COLO668 (cell line): ENCODE measurements at regions not wholly inside any gene's neighbourhood (a gene's known extent, or its start where the extent isn't known, plus 50 kb on each side); places are given as distances from the start of the nearest gene placed in this dataset.
"Not testable (repeated sequence)": the region's sequence is repeated elsewhere in the genome, so short reads cannot be mapped to it uniquely, and the experiment has no call there.

Source experiments
- DNase-seq: peaks from one replicate; lab custom pipeline; 2025; ENCODE audit not compliant: unreplicated experiment; lab: John Stamatoyannopoulos, UW

DNA sequence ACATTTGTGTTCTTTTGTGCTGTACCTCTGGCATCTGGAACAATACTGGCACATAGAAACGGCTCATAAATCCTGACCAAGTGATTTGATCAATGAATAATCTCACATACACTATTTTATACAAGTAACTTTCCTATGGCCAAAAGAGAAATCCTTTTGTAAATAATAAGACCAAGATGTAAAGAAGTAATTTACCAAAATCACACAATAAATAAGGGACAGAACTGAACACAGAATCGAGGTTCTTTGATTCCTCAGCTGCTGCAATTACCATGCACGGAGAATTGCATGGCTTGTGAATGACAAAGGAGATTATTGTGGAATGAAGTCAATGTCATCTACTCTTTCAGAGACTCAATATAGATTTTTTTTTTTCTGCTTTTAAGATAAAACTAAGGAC lies 576.8 kb upstream of the SMIM31 start:
- DNase-seq = no peak

DNA sequence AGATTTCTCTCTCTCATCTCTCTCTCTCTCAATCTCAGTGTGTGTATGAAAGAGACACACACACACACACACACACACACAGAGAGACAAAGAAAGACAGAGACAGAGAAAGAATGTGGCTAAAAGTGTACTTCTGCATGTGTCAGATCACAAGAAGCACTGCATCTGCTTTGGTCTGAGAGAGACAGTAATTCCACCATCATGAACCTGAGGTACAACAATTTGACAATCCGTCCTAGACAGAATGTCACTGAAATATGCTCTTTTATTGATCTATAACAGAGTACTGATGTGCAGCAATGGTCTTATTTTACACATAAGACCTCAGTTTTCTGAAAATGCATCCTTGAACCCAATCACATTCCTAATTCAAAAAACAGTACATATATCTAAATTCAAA lies 576.2 kb upstream of the SMIM31 start:
- no peak for DNase-seq

DNA sequence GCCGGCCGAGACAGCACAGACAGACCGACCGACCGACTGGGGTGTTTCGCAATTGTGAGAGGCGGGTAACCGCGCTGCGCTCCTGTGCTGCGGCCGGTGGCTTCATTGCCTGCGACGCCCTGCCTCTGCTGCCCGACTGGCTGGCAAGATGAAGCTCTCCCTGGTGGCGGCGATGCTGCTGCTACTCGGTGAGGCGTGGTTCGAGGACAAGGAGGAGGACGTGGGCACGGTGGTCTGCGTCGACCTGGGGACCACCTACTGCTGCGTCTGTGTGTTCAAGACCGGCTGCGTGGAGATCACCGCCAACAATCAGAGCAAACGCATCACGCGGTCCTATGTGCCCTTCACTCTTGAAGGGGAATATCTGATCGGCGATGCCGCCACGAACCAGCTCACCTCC lies 565.7 kb upstream of the SMIM31 start:
- no peak for DNase-seq

DNA sequence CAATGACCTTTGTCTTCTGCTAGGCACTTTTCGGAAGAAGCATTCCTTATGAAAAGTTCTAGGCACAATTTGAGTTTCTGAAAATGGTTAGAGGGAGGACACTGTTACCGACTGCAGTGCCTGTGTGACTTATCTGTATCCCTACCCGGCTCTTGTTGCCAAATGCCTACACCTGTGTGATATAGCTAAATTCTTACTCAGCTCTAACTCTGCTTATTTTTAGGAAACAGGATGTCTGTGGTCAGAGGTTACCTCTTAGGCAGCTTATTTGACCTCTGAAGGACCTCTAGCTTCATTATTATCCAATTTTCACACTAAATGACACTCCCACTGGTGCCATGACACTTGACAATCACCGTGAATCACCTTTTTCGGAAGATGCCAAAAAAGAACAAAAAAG lies 561.1 kb upstream of the SMIM31 start:
- no peak for DNase-seq

DNA sequence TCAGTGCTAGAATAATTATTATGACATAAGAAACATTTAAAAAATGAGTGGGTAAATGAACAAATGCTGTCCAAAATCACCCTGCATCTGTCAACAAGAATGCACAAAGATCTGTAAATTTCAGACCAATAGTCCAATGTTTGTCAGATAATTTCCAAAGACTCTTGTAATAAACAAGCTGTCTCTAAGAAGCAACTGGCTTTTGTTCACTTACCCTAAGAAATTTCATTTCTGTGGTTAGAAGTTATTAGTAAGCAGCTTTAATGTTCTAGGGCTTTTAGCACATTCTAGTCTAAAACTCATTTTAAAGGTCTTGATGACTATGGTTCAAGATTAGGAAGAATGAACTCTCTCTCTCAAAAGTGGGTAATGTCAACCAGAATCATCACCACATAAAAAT lies 560.3 kb upstream of the SMIM31 start:
- no peak for DNase-seq

DNA sequence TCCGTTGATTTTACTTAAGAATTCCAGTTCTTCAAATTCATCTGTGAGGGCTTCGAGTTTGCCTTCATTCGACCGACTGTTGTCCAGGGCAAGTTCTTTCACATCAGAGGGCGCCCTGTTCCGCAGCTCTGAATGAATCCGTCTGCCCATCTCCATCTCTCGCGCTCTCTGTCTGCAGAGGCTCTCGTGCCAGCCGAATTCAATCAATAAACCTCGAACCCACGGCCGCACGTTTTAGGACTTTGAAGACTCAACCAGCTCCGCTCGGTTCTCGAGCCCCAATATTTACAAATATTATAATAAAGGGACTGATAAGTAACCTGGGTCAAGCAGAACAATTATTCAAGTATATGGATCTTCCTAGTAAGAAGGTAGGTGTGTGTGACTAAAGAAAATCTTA lies 556.4 kb upstream of the SMIM31 start:
- no peak for DNase-seq

DNA sequence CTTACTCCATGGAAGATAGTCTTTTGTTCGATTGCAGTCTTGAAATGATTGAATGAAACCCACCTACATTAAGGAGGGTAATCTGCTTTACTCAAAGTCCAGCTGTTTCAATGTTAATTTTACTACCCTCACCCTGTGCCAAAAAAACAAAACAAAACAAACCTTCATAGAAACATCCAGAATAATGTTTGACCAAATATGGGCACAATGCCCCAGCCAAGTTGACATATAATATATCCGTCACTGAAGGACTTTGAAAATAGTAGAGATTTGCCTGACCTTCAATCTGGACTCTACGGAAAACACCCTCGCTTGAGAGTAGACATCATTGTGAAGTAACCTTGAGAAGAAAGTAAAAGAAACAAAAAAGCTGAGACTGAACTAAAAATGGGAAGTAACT lies 550.5 kb upstream of the SMIM31 start:
- no peak for DNase-seq

DNA sequence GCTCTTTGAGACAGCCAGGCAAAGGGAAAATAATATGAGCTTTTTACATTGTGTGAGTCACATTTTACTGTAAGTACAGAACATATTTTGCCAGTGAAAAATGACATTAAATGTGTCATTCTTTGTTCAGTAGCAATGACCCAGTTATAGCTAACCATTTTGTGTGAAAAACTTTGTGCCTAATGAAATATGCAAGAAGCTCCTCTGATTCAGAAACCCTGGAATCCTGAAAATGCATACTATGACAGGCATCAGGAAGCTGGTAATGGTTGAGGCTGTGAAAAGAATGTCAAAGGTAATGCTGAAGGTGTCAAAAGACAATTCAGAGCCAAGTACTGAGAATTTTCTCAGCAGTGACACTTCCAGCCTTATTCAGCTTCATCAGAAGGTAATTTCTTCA lies 549.5 kb upstream of the SMIM31 start:
- no peak for DNase-seq

DNA sequence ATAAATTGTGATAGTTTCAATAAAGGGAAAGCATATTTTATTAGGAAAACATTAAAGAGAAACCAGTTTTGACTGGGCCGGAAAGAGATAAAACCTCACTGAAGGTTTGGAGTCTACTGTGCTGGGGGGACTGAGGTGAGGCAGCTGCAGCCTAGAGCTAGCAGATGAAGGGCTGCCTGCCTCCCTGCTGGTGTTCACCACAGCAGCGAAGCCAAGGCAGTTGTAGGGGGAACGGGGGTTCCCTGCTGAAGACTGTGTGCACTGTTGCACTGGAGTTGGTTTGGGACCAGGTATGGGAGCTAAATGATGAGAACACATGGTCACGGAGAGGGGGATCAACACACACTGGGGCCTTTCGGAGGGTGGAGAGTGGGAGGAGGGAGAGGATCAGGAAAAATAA lies 546.5 kb upstream of the SMIM31 start:
- DNase-seq = no peak

DNA sequence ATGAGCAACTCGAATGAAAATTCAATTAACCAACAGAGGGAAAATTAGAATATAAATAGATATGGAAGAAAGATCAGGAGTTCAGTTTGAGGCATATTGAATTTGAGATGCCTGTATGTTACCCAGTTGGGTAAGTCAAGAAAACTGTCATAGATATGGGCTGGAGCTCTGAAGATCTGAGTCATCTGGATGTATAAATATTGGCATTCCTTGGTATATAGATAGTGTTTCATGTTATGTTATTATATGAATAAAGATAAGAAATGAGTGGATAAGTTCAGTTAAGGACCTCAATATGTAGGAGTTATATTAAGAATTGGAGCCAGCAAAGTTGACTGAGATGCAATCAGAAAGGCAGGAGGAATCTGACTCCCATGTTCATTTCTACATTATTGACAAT lies 543.6 kb upstream of the SMIM31 start:
- no peak for DNase-seq

DNA sequence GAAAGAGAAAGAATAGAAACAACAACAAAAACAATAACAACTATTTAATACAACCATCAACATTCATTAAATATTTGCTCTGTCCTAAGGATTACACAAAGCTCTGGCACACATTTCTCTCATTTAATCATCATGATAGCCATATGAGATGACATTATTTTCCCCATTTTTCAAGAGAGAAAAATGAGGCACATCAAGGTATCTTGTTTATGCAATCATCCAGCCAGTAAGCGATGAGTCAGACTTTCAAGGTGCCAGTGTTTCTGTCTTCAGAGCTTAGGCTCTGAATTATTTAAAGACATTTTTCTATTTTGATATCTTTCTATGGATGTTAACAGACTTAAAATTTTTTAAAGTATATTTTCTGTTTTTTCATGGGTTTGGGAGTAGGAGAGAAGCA lies 541.8 kb upstream of the SMIM31 start:
- DNase-seq = no peak

DNA sequence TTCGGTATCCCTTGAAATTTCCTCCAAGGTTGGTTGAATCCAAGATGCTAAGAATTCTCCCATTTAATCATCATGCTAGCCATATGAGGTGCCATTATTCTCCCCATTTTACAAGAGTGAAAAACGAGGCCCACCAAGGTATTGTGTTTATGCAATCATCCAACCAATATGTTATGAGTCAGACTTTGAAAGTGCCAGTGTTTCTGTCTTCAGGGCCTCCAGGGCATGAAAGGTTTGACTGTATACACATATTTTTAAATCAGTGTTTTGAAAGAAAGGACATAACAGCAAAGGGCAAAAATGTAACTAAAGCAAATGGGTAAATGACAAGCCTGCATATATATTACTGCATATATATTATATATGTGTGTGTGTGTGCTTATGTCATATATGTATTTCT lies 541.2 kb upstream of the SMIM31 start:
- DNase-seq = no peak

DNA sequence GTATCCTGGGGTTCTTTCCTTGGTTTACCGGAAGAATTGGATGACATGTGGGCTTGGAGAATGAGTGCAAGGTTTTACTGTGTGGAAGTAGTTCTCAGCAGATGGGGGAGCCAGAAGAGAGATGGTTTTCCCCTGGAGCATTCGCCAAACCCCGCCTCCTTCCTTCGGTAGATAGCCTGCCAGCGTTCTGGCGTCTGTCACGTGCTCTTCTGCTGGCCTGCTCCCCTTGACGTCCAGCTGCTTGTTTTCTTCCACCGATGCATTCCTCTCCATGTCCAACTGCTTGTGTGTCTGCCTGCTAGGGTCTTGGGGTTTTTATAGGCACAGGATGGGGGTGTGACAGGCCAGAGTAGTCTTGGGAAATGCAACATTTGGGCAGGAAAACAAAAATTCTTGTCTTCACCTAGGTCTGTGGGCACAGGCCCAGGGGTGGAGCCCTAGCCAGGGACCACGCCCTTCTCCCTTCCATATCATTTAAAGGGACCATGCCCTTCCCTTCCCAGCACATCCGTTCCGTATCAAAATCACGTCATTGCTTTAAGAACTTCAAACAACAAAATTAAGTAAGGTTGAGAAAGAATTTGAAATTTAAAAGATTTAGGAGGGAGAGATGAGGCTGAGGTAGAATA lies 538.7 kb upstream of the SMIM31 start:
- DNase-seq = no peak

DNA sequence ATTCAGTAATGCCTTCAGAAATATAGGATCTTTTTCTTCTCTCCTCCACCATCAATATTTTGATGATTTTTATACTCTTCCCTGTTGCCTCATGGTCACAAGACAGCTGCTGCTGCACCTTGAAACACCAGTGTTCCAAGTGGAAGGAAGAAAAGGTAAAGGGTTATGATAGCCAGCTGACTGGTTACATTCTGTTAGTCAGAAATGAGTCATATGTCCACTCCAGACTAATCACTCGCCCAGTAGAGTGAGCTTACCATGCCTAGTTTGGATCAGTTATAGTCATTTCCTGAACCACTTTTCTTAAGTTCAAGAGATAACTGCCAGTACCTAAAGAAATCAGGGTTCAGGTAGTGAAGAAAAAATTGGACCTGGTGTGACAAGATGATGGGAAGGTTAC lies 532.3 kb upstream of the SMIM31 start:
- no peak for DNase-seq

DNA sequence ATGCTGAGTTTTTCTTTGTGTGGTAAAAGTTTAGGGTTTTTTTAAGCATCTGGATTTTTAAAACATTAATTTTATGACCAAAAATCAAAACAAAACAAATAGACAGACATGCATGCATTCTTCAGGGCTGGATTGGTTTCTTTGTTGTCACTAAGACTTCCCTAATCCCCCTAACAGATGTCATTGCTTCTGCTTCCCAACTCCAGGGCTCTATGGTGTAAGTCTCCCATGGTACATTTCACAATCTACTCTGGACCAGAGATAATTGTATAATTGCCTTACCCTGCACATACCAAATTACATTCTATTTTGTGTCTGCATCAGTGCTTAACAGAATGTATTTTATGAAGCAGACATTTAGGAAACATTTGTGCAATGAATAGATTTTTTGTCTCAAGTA lies 529.1 kb upstream of the SMIM31 start:
- DNase-seq = no peak

DNA sequence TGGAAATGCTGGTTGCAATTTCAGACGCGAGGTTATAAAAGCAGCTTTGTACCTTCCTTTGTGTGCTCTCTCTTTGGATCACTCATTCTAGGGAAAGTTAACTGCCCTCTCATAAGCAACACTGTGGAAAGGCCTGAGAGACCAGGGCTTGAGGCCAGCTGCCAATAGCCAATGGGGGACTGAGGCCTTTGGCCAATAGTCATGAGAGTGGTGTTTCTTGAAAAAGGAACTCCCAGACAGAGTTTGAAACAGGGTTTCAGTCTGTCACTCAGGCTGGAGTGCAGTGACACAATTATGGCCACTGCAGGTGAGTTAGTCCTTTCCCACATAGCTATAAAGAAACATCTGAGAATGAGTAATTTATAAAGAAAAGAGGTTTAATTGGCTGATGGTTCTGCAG lies 524.7 kb upstream of the SMIM31 start:
- DNase-seq = no peak

DNA sequence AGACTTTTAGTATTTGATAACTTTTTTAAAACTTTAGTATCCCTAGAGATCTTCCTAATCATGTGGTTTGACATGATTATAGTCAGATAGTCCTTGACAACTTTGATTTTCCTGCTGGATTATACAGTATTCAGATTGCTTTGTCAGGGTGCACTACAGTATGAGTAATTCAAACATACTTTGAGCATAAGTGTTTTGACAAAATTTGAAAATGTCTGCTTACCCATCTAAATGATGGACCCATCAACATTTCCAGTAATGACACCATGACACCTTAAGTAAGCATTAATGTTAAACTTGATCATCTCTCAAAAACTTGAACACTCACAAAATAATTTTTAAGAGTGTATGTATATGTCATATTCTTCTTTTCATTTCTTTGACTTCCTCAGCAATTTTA lies 514.5 kb upstream of the SMIM31 start:
- DNase-seq = no peak

DNA sequence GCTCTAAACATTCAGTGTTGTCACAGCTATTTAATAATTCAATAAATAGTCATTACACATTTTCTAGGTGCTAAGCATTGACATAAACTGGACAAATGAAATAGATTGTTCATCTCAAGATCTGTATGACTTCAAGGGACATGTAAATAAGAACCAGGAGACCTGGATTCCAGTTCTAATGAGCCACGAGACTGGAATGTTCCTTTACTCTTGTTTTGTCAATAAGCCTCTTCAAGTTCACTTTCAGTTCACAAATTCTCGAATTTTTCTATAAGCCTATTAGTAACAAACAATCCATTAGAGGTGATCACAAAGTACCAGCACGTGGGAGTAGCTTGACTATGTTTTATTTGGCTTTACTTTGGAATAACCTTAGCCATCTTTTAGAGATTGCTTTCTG lies 514.0 kb upstream of the SMIM31 start:
- DNase-seq = no peak

DNA sequence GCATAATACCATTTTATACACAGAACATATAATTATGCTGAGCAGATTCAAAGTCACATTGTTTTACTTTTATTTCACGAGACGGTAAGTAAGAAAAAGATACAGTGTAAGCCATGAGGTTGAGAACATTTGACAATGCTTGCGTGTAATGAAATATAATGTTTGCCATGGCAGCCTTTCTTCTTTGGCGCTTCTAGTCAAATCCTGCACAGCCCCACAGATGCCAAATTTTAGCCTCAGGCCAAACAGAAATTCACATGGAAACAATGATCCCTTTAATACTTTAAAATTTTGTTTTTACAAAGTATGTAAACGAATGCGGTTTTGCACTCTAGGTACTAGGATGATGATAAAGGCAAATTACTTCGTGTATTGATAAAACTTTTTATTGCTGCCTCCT lies 502.7 kb upstream of the SMIM31 start:
- DNase-seq = no peak

DNA sequence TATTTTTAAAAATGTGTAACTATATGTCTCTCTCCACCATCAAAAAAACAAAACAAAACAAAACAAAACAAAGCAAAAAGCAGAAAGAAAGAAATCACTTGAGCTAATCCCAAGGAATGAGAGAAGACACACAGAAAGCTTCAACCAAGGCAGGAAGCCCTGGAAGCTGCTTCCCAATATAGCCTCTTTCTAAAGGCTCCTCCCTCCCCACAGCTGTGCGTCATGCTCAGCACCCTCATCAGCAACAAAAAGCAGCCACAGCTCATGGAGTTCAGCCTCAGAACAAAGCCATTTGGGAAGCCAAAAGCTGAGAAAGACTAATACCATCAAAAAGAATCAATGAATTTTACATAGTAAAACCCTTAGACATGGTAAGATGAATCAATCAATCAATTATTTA lies 501.6 kb upstream of the SMIM31 start:
- no peak for DNase-seq

DNA sequence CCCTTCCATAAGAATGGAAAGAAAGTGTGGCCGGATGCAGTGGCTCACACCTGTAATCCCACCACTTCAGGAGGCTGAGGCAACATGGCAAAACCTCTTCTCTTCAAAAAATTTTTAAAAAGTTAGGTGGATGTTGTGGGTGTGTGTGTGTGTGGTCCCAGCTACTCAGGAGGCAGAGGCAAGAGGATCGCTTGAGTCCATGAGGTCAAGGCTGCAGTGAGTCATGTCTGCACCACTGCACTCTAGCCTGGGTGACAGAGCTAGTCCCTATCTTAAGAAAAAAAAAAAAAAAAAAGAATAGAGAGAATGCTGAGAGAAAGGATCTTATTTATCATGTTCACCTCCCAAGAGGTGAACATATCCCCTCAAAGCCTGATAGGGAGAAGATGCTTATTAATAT lies 492.1 kb upstream of the SMIM31 start:
- DNase-seq = no peak

DNA sequence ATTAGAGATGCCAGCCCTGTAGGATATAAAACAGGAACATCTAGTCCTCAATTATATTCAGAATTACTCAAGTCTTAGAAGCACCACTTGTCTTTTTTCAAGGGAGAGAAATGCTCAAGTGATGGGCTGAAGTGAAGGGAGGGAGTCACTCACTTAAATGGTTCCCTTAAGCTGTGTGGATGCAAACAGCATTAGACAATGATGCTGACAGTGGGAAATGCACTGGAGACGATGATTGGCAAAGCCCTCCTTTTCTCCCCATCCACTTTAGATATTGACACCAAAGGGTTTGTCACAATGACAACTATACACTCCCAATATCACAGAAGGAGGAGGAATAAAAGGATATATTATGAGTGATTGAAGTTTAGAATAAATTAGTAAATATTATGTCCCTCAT lies 491.4 kb upstream of the SMIM31 start:
- DNase-seq = not testable (repeated sequence)

DNA sequence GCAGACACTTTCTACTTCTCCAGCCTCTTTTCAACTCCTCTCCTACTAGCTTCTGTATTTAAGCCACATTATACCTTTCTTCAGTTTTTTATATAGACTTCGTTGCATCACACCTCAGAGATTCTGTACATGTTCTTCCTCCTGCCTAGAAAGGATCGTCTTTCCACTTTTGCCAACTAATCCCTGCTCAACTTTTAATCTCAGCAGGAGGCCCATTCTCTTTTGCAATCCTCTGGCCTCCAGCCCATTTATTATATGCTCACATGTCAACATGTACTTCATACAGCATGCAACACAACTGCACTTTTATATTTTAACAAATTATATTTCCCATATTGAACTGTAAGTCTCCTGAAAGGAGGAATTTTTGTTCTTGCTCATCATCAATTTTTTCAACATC lies 476.5 kb upstream of the SMIM31 start:
- not testable (repeated sequence) for DNase-seq

DNA sequence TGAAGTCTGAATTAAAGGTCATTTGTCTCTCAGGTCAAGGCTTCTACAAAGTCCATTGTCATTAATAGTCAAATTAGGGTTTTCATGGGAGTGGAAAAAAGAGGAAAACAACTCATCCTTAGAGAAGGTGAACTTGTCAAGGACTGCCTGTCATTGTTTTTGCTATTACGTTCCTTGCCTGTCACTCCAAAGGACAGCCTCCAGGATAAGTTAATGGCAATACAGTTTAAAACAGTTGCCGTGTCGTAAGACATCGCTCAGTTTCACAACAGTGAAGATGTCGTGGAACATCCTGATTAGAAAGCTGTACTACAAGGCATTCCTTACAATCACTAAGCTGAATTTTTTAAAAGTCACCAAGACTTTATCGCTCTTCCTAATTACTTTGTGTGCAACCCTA lies 466.8 kb upstream of the SMIM31 start:
- DNase-seq = no peak
